ENCODE measurements at regions not wholly inside any gene's neighbourhood (a gene's known extent, or its start where the extent isn't known, plus 50 kb on each side); places are given as distances from the start of the nearest gene placed in this dataset.
"Not testable (repeated sequence)": the region's sequence is repeated elsewhere in the genome, so short reads cannot be mapped to it uniquely, and the experiment has no call there.

- H3K9ac ChIP-seq (ENCODE audit: low read length); CTCF ChIA-PET; H2AFZ ChIP-seq (ENCODE audit: low read depth, low read length, poor library complexity, severe bottlenecking); H3K9me2 ChIP-seq (ENCODE audit: insufficient read depth); H3K27ac ChIP-seq (ENCODE audit: low read depth, low read length); RAD21 ChIA-PET (ENCODE audit: low non-redundant PET in 1 of 2, low total read pairs in 2 of 2, uncharacterized antibody in 2 of 2, unreplicated experiment in 2 of 2); H3K36me3 ChIP-seq (ENCODE audit: control insufficient read depth in 1 of 2, insufficient read depth in 2 of 2, low read length in 2 of 2); H3K4me3 ChIP-seq (replicated peaks in 1 of 2; ENCODE audit: low read depth in 1 of 2, low read length in 2 of 2); H3K4me1 ChIP-seq (ENCODE audit: control insufficient read depth in 1 of 2, insufficient read depth in 2 of 2, low read length in 2 of 2); intact Hi-C loops (cut with micrococcal nuclease); ATAC-seq; POLR2A ChIA-PET; H4K20me1 ChIP-seq (ENCODE audit: insufficient read depth); H3K27me3 ChIP-seq (ENCODE audit: insufficient read depth, low read length); DNase-seq (ENCODE audit: low read depth, low spot score); H3K79me2 ChIP-seq (ENCODE audit: insufficient read depth, low read length); BruUV-seq (replicated peaks); H3K4me2 ChIP-seq (ENCODE audit: low read length): not testable (repeated sequence)
- H3K9me3 ChIP-seq (ENCODE audit: control insufficient read depth in 1 of 2, insufficient read depth in 1 of 2, low read depth in 1 of 2, low read length in 2 of 2): peaks cover 0 to 11% of the 10 kb centered on the region in 2 experiments; a peak in 3 of 4 replicates
- peak; percentile 50; the same call in 1 of the 2 replicates for TF ChIP-seq CBX3 (IDR thresholded peaks at IDR 0.05; ENCODE audit: low read depth)
Measured at GRCh38 chr4:38338939-38339338, 325.1 kb upstream of the KLF3 start.

GRCh38 chr4:38343608-38344007, 320.4 kb upstream of the KLF3 start:
- RAD21 ChIA-PET (ENCODE audit: low non-redundant PET in 1 of 2, low total read pairs in 2 of 2, uncharacterized antibody in 2 of 2, unreplicated experiment in 2 of 2): no interaction called here
- no TSS peak for BruUV-seq (replicated peaks)
- intact Hi-C loops (cut with micrococcal nuclease): no loop called here
- no peaks in the 10 kb centered on the region for H3K4me1 ChIP-seq (ENCODE audit: control insufficient read depth in 1 of 2, insufficient read depth in 2 of 2, low read length in 2 of 2)
- H3K36me3 ChIP-seq (ENCODE audit: control insufficient read depth in 1 of 2, insufficient read depth in 2 of 2, low read length in 2 of 2): no peaks in the 10 kb centered on the region
- H3K4me3 ChIP-seq (replicated peaks in 1 of 2; ENCODE audit: low read depth in 1 of 2, low read length in 2 of 2): no peak overlapping the region
- no peak overlapping the region for H2AFZ ChIP-seq (ENCODE audit: low read depth, low read length, poor library complexity, severe bottlenecking)
- ATAC-seq (no peak), DNase-seq (ENCODE audit: low read depth, low spot score) (no peak)
- no peaks in the 10 kb centered on the region for H3K9me2 ChIP-seq (ENCODE audit: insufficient read depth)
- no peaks in the 10 kb centered on the region for H4K20me1 ChIP-seq (ENCODE audit: insufficient read depth)
- POLR2A ChIA-PET: no interaction called here
- no peak overlapping the region for H3K9ac ChIP-seq (ENCODE audit: low read length)
- H3K27me3 ChIP-seq (ENCODE audit: insufficient read depth, low read length): no peaks in the 10 kb centered on the region
- peaks cover 0 to 7% of the 10 kb centered on the region in 2 experiments; a peak in 2 of 4 replicates for H3K9me3 ChIP-seq (ENCODE audit: control insufficient read depth in 1 of 2, insufficient read depth in 1 of 2, low read depth in 1 of 2, low read length in 2 of 2)
- no peaks in the 10 kb centered on the region for H3K79me2 ChIP-seq (ENCODE audit: insufficient read depth, low read length)
- no peak overlapping the region for H3K4me2 ChIP-seq (ENCODE audit: low read length)
- CTCF ChIA-PET: no interaction called here
- no peak overlapping the region for H3K27ac ChIP-seq (ENCODE audit: low read depth, low read length)
- TF ChIP-seq CTCF (IDR thresholded peaks at IDR 0.05 in 2 of 3, conservative IDR thresholded peaks at IDR 0.05 in 1 of 3; ENCODE audit: borderline replicate concordance in 1 of 3, insufficient read depth in 1 of 3, low read depth in 2 of 3, low read length in 2 of 3) (no peak), RAD21 (IDR thresholded peaks at IDR 0.05; ENCODE audit: low read depth) (no peak), EGR1 (IDR thresholded peaks at IDR 0.05; ENCODE audit: low read depth) (no peak), POLR2AphosphoS5 (IDR thresholded peaks at IDR 0.05; ENCODE audit: low read depth, low read length) (no peak), ZBTB33 (IDR thresholded peaks at IDR 0.05; ENCODE audit: extremely low read depth, insufficient replicate concordance, low read length) (no peak), EZH2 (IDR thresholded peaks at IDR 0.05) (no peak), MAX (IDR thresholded peaks at IDR 0.05) (no peak), ELF1 (IDR thresholded peaks at IDR 0.05; ENCODE audit: borderline replicate concordance, low read depth) (no peak), ZNF274 (IDR thresholded peaks at IDR 0.05; ENCODE audit: low read depth, low read length) (no peak), ZFX (IDR thresholded peaks at IDR 0.05) (no peak), SIN3A (IDR thresholded peaks at IDR 0.05; ENCODE audit: low read depth) (no peak), TCF7L2 (IDR thresholded peaks at IDR 0.05; ENCODE audit: borderline replicate concordance, extremely low read depth, insufficient read depth, insufficient read length) (no peak), SRF (IDR thresholded peaks at IDR 0.05; ENCODE audit: low read depth) (no peak), SP1 (IDR thresholded peaks at IDR 0.05; ENCODE audit: low read depth) (no peak)
- TF ChIP-seq, protein P1, sequence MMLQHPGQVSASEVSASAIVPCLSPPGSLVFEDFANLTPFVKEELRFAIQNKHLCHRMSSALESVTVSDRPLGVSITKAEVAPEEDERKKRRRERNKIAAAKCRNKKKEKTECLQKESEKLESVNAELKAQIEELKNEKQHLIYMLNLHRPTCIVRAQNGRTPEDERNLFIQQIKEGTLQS (IDR thresholded peaks at IDR 0.05): no peak
